HEK293T (cell line): ENCODE measurements at regions not wholly inside any gene's neighbourhood (a gene's known extent, or its start where the extent isn't known, plus 50 kb on each side); places are given as distances from the start of the nearest gene placed in this dataset.

Experiments used
- ARNT ChIP-seq: fragments of 450-650 bp; IDR thresholded peaks from 2 replicates; pipeline ENCODE4 v1.6.1; 2017; ENCODE audit warnings: mild to moderate bottlenecking
- BHLHE40 ChIP-seq: fragments of 450-650 bp; IDR thresholded peaks from 2 replicates; pipeline ENCODE4 v1.6.1; 2016; ENCODE audit warnings: mild to moderate bottlenecking, moderate library complexity, borderline replicate concordance
- ELF4 ChIP-seq: fragments of 450-650 bp; IDR thresholded peaks from 2 replicates; pipeline ENCODE4 v1.6.1; 2017; ENCODE audit warnings: antibody characterized with exemption
- FOXK2 ChIP-seq: fragments of 450-650 bp; IDR thresholded peaks from 2 replicates; pipeline ENCODE4 v1.6.1; 2016; ENCODE audit warnings: mild to moderate bottlenecking
- HDGF ChIP-seq: fragments of 450-650 bp; IDR thresholded peaks from 2 replicates; pipeline ENCODE4 v1.6.1; 2017; ENCODE audit warnings: antibody characterized with exemption, borderline replicate concordance
- SP1 ChIP-seq: fragments of 450-650 bp; IDR thresholded peaks from 2 replicates; pipeline ENCODE4 v1.6.1; 2017

DNA sequence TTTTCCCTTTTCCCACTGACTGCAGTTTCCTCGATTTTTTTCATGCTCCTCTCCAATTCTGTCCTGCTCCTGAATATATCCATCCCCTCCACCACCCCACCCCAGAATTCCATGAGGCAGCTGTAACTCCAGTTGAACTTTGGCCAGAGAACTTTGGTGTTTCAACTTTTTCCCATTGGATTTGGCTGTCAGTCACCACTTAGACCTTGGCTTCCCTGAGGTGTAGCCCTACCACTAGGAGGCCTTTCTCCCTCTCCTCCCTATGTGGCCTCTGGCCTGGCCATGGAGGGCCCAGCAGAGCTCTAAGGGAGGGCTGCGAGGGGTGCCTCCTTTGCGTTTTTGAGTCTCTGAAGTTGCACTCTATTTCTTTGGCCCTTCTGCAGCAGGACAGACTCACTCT lies 261.3 kb downstream of the PIK3R1 start:
- TF ChIP-seq FOXK2 (no peak), BHLHE40 (no peak), HDGF (no peak), ARNT (no peak), SP1 (no peak), ELF4 (no peak)
